Activated T-cell treated with anti-CD3 and anti-CD28 coated beads, Interleukin-2, amount 50 U/mL, for 24 hours (primary cell): ENCODE measurements at regions not wholly inside any gene's neighbourhood (a gene's known extent, or its start where the extent isn't known, plus 50 kb on each side); places are given as distances from the start of the nearest gene placed in this dataset.

Experiments used
- DNase-seq: peaks from one replicate; pipeline ENCODE4 v3.0.0-alpha.2; 2020
- H3K27ac Mint-ChIP-seq: 2 replicates; pipeline ENCODE4 v1.8.0; 2020; ENCODE audit warnings: mild to moderate bottlenecking, mixed read lengths
- H3K27me3 Mint-ChIP-seq: 2 replicates; pipeline ENCODE4 v1.8.0; 2020; ENCODE audit warnings: mixed read lengths
- H3K36me3 Mint-ChIP-seq: 2 replicates; pipeline ENCODE4 v1.8.0; 2020; ENCODE audit warnings: low read depth, mixed read lengths
- H3K4me1 Mint-ChIP-seq: 2 replicates; pipeline ENCODE4 v1.8.0; 2020; ENCODE audit warnings: low read depth, mixed read lengths
- H3K4me3 Mint-ChIP-seq: 2 replicates; pipeline ENCODE4 v1.8.0; 2020; ENCODE audit warnings: mild to moderate bottlenecking, moderate library complexity, mixed read lengths
- H3K9me3 Mint-ChIP-seq: 2 replicates; pipeline ENCODE4 v1.8.0; 2020; ENCODE audit warnings: mixed read lengths

- DNase-seq: no peak
- H3K27me3 Mint-ChIP-seq: no peaks in the 10 kb centered on the region
- H3K4me3 Mint-ChIP-seq: no peak overlapping the region
- H3K36me3 Mint-ChIP-seq: no peaks in the 10 kb centered on the region
- H3K9me3 Mint-ChIP-seq: no peaks in the 10 kb centered on the region
- H3K4me1 Mint-ChIP-seq: no peaks in the 10 kb centered on the region
- H3K27ac Mint-ChIP-seq: no peak overlapping the region
Observed at GRCh38 chr13:47220453-47221140, 323.7 kb upstream of the HTR2A start.

GRCh38 chr13:47218611-47219010, 321.8 kb upstream of the HTR2A start:
- H3K4me3 Mint-ChIP-seq: no peak overlapping the region
- no peaks in the 10 kb centered on the region for H3K36me3 Mint-ChIP-seq
- H3K9me3 Mint-ChIP-seq: no peaks in the 10 kb centered on the region
- no peaks in the 10 kb centered on the region for H3K27me3 Mint-ChIP-seq
- DNase-seq: no peak
- no peak overlapping the region for H3K27ac Mint-ChIP-seq
- H3K4me1 Mint-ChIP-seq: no peaks in the 10 kb centered on the region

GRCh38 chr13:47216176-47216822, 319.4 kb upstream of the HTR2A start:
- no peaks in the 10 kb centered on the region for H3K36me3 Mint-ChIP-seq
- H3K27ac Mint-ChIP-seq: no peak overlapping the region
- H3K4me1 Mint-ChIP-seq: no peaks in the 10 kb centered on the region
- DNase-seq: no peak
- no peaks in the 10 kb centered on the region for H3K27me3 Mint-ChIP-seq
- no peaks in the 10 kb centered on the region for H3K9me3 Mint-ChIP-seq
- H3K4me3 Mint-ChIP-seq: no peak overlapping the region

- DNase-seq: no peak
- Mint-ChIP-seq H3K9me3 (no peaks in the 10 kb centered on the region), H3K36me3 (no peaks in the 10 kb centered on the region), H3K27ac (no peak overlapping the region), H3K4me3 (no peak overlapping the region), H3K27me3 (no peaks in the 10 kb centered on the region), H3K4me1 (no peaks in the 10 kb centered on the region)
Observed at GRCh38 chr13:47215736-47216135, 318.9 kb upstream of the HTR2A start.

- DNase-seq: no peak
- Mint-ChIP-seq H3K27ac (no peak overlapping the region), H3K36me3 (no peaks in the 10 kb centered on the region), H3K4me3 (no peak overlapping the region), H3K4me1 (no peaks in the 10 kb centered on the region), H3K27me3 (no peaks in the 10 kb centered on the region), H3K9me3 (no peaks in the 10 kb centered on the region)
Observed at GRCh38 chr13:47213047-47213446, 316.2 kb upstream of the HTR2A start.

- no peaks in the 10 kb centered on the region for H3K4me1 Mint-ChIP-seq
- no peak overlapping the region for H3K27ac Mint-ChIP-seq
- no peak overlapping the region for H3K4me3 Mint-ChIP-seq
- no peaks in the 10 kb centered on the region for H3K36me3 Mint-ChIP-seq
- H3K9me3 Mint-ChIP-seq: no peaks in the 10 kb centered on the region
- no peaks in the 10 kb centered on the region for H3K27me3 Mint-ChIP-seq
- DNase-seq: no peak
Observed at GRCh38 chr13:47211106-47211505, 314.3 kb upstream of the HTR2A start.

- no peak overlapping the region for H3K27ac Mint-ChIP-seq
- no peaks in the 10 kb centered on the region for H3K9me3 Mint-ChIP-seq
- no peak for DNase-seq
- no peak overlapping the region for H3K4me3 Mint-ChIP-seq
- H3K4me1 Mint-ChIP-seq: no peaks in the 10 kb centered on the region
- no peaks in the 10 kb centered on the region for H3K27me3 Mint-ChIP-seq
- H3K36me3 Mint-ChIP-seq: no peaks in the 10 kb centered on the region
Observed at GRCh38 chr13:47206111-47206510, 309.3 kb upstream of the HTR2A start.

GRCh38 chr13:47190696-47191305, 293.9 kb upstream of the HTR2A start:
- DNase-seq: no peak
- Mint-ChIP-seq H3K9me3 (no peaks in the 10 kb centered on the region), H3K27me3 (peaks cover 1% of the 10 kb centered on the region), H3K27ac (no peak overlapping the region), H3K36me3 (no peaks in the 10 kb centered on the region), H3K4me3 (no peak overlapping the region), H3K4me1 (no peaks in the 10 kb centered on the region)

- Mint-ChIP-seq H3K27me3 (peaks cover 4% of the 10 kb centered on the region), H3K27ac (no peak overlapping the region), H3K4me3 (no peak overlapping the region), H3K4me1 (no peaks in the 10 kb centered on the region), H3K36me3 (no peaks in the 10 kb centered on the region), H3K9me3 (no peaks in the 10 kb centered on the region)
- DNase-seq: no peak
Observed at GRCh38 chr13:47188802-47189201, 291.9 kb upstream of the HTR2A start.

GRCh38 chr13:47186471-47186870, 289.6 kb upstream of the HTR2A start:
- Mint-ChIP-seq H3K9me3 (no peaks in the 10 kb centered on the region), H3K36me3 (no peaks in the 10 kb centered on the region), H3K27me3 (peaks cover 6% of the 10 kb centered on the region), H3K4me1 (no peaks in the 10 kb centered on the region), H3K4me3 (no peak overlapping the region), H3K27ac (no peak overlapping the region)
- DNase-seq: no peak

GRCh38 chr13:47184321-47184720, 287.5 kb upstream of the HTR2A start:
- Mint-ChIP-seq H3K4me1 (no peaks in the 10 kb centered on the region), H3K27ac (no peak overlapping the region), H3K27me3 (peaks cover 6% of the 10 kb centered on the region), H3K4me3 (no peak overlapping the region), H3K36me3 (no peaks in the 10 kb centered on the region), H3K9me3 (no peaks in the 10 kb centered on the region)
- DNase-seq: no peak

- H3K9me3 Mint-ChIP-seq: no peaks in the 10 kb centered on the region
- H3K4me1 Mint-ChIP-seq: no peaks in the 10 kb centered on the region
- no peak for DNase-seq
Observed at GRCh38 chr13:47179321-47179720, 282.5 kb upstream of the HTR2A start.

GRCh38 chr13:47178090-47178950, 281.5 kb upstream of the HTR2A start:
- Mint-ChIP-seq H3K36me3 (no peaks in the 10 kb centered on the region), H3K27ac (no peak overlapping the region), H3K4me1 (no peaks in the 10 kb centered on the region), H3K9me3 (no peaks in the 10 kb centered on the region), H3K27me3 (no peaks in the 10 kb centered on the region), H3K4me3 (no peak overlapping the region)
- no peak for DNase-seq

More at GRCh38 chr13:47179321-47179720, 282.5 kb upstream of the HTR2A start:
- Mint-ChIP-seq H3K4me3 (no peak overlapping the region), H3K27ac (no peak overlapping the region), H3K27me3 (peaks cover 2% of the 10 kb centered on the region), H3K36me3 (no peaks in the 10 kb centered on the region)

- no peaks in the 10 kb centered on the region for H3K27me3 Mint-ChIP-seq
- no peaks in the 10 kb centered on the region for H3K9me3 Mint-ChIP-seq
- H3K27ac Mint-ChIP-seq: no peak overlapping the region
- DNase-seq: no peak
- no peaks in the 10 kb centered on the region for H3K4me1 Mint-ChIP-seq
- no peaks in the 10 kb centered on the region for H3K36me3 Mint-ChIP-seq
- no peak overlapping the region for H3K4me3 Mint-ChIP-seq
Observed at GRCh38 chr13:47175172-47175866, 278.5 kb upstream of the HTR2A start.
